IMR-90 (cell line): ENCODE measurements at regions not wholly inside any gene's neighbourhood (a gene's known extent, or its start where the extent isn't known, plus 50 kb on each side); places are given as distances from the start of the nearest gene placed in this dataset.

Source experiments
- ATAC-seq: fragments of 200-7000 bp; cut with Tn5 transposase; 2 replicates; pipeline ENCODE4 v1.9.1; 2020; ENCODE audit warnings: low read depth, mild to moderate bottlenecking, moderate library complexity
- BruUV-seq: library from RNA; stranded (reverse); fragments of 400-500 nt; replicated peaks from 2 replicates; lab custom pipeline; 2021; lab: Mats Ljungman, UMichigan
- CTCF ChIA-PET: fragments of 300-600 bp; formaldehyde crosslinking; extraction: SDS; loops from one replicate; lab custom pipeline; 2021; ENCODE audit warnings: antibody characterized with exemption; lab: Yijun Ruan, JAX
- POLR2A ChIA-PET: fragments of 300-600 bp; sonication (Branson Sonifier 250); formaldehyde crosslinking; loops from one replicate; lab custom pipeline; 2022; ENCODE audit warnings: antibody characterized with exemption; ENCODE audit not compliant: unreplicated experiment; lab: Charles Lee
- DNase-seq: peaks from one replicate; pipeline ENCODE4 v3.0.0; 2013
- H2AFZ ChIP-seq: replicated peaks from 2 replicates; pipeline ENCODE3; 2013; ENCODE audit warnings: low read length, mild to moderate bottlenecking; ENCODE audit not compliant: poor library complexity
- H2AK5ac ChIP-seq: 2 replicates; pipeline ENCODE4 v1.6.1; 2013; ENCODE audit warnings: low read depth, low read length, inconsistent platforms
- H2AK9ac ChIP-seq: replicated peaks from 2 replicates; pipeline ENCODE3; 2013; ENCODE audit warnings: mild to moderate bottlenecking, low read depth, low read length, moderate library complexity; ENCODE audit not compliant: poor library complexity
- H2BK120ac ChIP-seq: 2 replicates; pipeline ENCODE4 v1.6.1; 2013; ENCODE audit warnings: low read depth, low read length, inconsistent platforms
- H2BK15ac ChIP-seq: 3 replicates; pipeline ENCODE4 v1.6.1; 2013; ENCODE audit warnings: low read depth, low read length, inconsistent platforms
- H2BK20ac ChIP-seq: 2 replicates; pipeline ENCODE4 v1.6.1; 2013; ENCODE audit warnings: low read depth, mild to moderate bottlenecking, inconsistent platforms, low read length, moderate library complexity
- H2BK5ac ChIP-seq: 2 replicates; pipeline ENCODE4 v1.6.1; 2013; ENCODE audit warnings: mild to moderate bottlenecking, low read depth, low read length, inconsistent platforms; ENCODE audit not compliant: poor library complexity, severe bottlenecking
- H3K14ac ChIP-seq: replicated peaks from 2 replicates; pipeline ENCODE4 v1.6.1; 2013; ENCODE audit warnings: low read depth, low read length, inconsistent platforms
- H3K18ac ChIP-seq: 2 replicates; pipeline ENCODE4 v1.6.1; 2013; ENCODE audit warnings: low read depth, low read length, control low read depth
- H3K23ac ChIP-seq: 2 replicates; pipeline ENCODE4 v1.6.1; 2013; ENCODE audit warnings: low read depth, low read length, inconsistent platforms
- H3K27ac ChIP-seq: 2 replicates; pipeline ENCODE4 v1.5.1; 2013; ENCODE audit warnings: mild to moderate bottlenecking, control low read depth, low read length; ENCODE audit not compliant: insufficient read depth
- H3K27me3 ChIP-seq: 2 replicates; pipeline ENCODE4 v1.6.1; 2013; ENCODE audit warnings: low read length; ENCODE audit not compliant: control insufficient read depth, insufficient read depth
- H3K36me3 ChIP-seq: 2 replicates; pipeline ENCODE4 v1.6.1; 2013; ENCODE audit warnings: low read length, mixed read lengths; ENCODE audit not compliant: control insufficient read depth, insufficient read depth
- H3K4ac ChIP-seq: 2 replicates; pipeline ENCODE4 v1.6.1; 2013; ENCODE audit warnings: low read depth, low read length, inconsistent platforms
- H3K4me1 ChIP-seq: 2 replicates; pipeline ENCODE4 v1.6.1; 2013; ENCODE audit warnings: low read length, mixed read lengths; ENCODE audit not compliant: control insufficient read depth, insufficient read depth
- H3K4me2 ChIP-seq: 2 replicates; pipeline ENCODE4 v1.6.1; 2013; ENCODE audit warnings: low read depth, mild to moderate bottlenecking, control low read depth, low read length, moderate library complexity
- H3K4me3 ChIP-seq: 2 replicates; pipeline ENCODE4 v1.5.1; 2013; ENCODE audit warnings: low read depth, mild to moderate bottlenecking, control low read depth, low read length, moderate library complexity; ENCODE audit not compliant: insufficient read depth
- H3K56ac ChIP-seq: 2 replicates; pipeline ENCODE4 v1.6.1; 2013; ENCODE audit warnings: low read length, inconsistent platforms; ENCODE audit not compliant: insufficient read depth; ENCODE audit errors: extremely low read depth
- H3K79me1 ChIP-seq, 2 experiments: 2 replicates each; pipeline ENCODE4 v1.6.1; 2013; ENCODE audit warnings: low read length in 2 of 2, inconsistent platforms in 1 of 2, low read depth in 1 of 2
- H3K9ac ChIP-seq: 2 replicates; pipeline ENCODE4 v1.6.1; 2013; ENCODE audit warnings: low read depth, low read length, control low read depth
- H3K9me1 ChIP-seq: 2 replicates; pipeline ENCODE4 v1.6.1; 2013; ENCODE audit warnings: low read length, inconsistent platforms; ENCODE audit not compliant: insufficient read depth
- H3K9me3 ChIP-seq: 2 replicates; pipeline ENCODE4 v1.6.1; 2013; ENCODE audit warnings: low read length; ENCODE audit not compliant: control insufficient read depth, insufficient read depth
- H4K20me1 ChIP-seq: 2 replicates; pipeline ENCODE4 v1.6.1; 2013; ENCODE audit warnings: low read length, inconsistent platforms; ENCODE audit not compliant: insufficient read depth
- H4K5ac ChIP-seq: 2 replicates; pipeline ENCODE4 v1.6.1; 2013; ENCODE audit warnings: mild to moderate bottlenecking, low read depth, low read length, control low read depth
- H4K8ac ChIP-seq, 2 experiments: 2 replicates each; pipeline ENCODE4 v1.6.1; 2013; ENCODE audit warnings: low read depth in 2 of 2, low read length in 2 of 2, control low read depth in 1 of 2, inconsistent platforms in 1 of 2
- H4K91ac ChIP-seq: 2 replicates; pipeline ENCODE4 v1.6.1; 2013; ENCODE audit warnings: low read depth, low read length, inconsistent platforms; ENCODE audit not compliant: insufficient read depth
- BHLHE40 ChIP-seq: fragments of 150-350 bp; IDR thresholded peaks from 2 replicates; pipeline ENCODE4 v1.6.1; 2016; ENCODE audit warnings: mild to moderate bottlenecking, low read depth, low read length
- CHD1 ChIP-seq: IDR thresholded peaks from 2 replicates; pipeline ENCODE4 v1.6.1; 2012; ENCODE audit warnings: low read depth, low read length, improper control_type of control experiment
- FOS ChIP-seq: fragments of 150-350 bp; IDR thresholded peaks from 2 replicates; pipeline ENCODE4 v1.6.1; 2016; ENCODE audit warnings: low read depth, low read length
- MAFK ChIP-seq: IDR thresholded peaks from 2 replicates; pipeline ENCODE4 v1.6.1; 2012; ENCODE audit warnings: low read depth, low read length, improper control_type of control experiment
- MAZ ChIP-seq: IDR thresholded peaks from 2 replicates; pipeline ENCODE4 v1.6.1; 2012; ENCODE audit warnings: low read depth, mild to moderate bottlenecking, low read length, improper control_type of control experiment, moderate library complexity, borderline replicate concordance
- MXI1 ChIP-seq: IDR thresholded peaks from 2 replicates; pipeline ENCODE4 v1.6.1; 2012; ENCODE audit warnings: low read depth, mild to moderate bottlenecking, low read length, moderate library complexity, borderline replicate concordance
- NFE2L2 ChIP-seq: fragments of 150-350 bp; IDR thresholded peaks from 2 replicates; pipeline ENCODE4 v1.6.1; 2016; ENCODE audit warnings: low read depth, mild to moderate bottlenecking, low read length
- POLR2A ChIP-seq: IDR thresholded peaks from 2 replicates; pipeline ENCODE4 v1.6.1; 2012; ENCODE audit warnings: mild to moderate bottlenecking, low read depth, low read length
- RCOR1 ChIP-seq: IDR thresholded peaks from 2 replicates; pipeline ENCODE4 v1.6.1; 2012; ENCODE audit warnings: mild to moderate bottlenecking, low read length, improper control_type of control experiment; ENCODE audit not compliant: insufficient replicate concordance
- RFX5 ChIP-seq: IDR thresholded peaks from 2 replicates; pipeline ENCODE4 v1.8.0; 2012; ENCODE audit warnings: low read depth, mild to moderate bottlenecking, low read length, moderate library complexity
- WGBS, 2 experiments: methylation state at CpG; one replicate each; pipeline versions ENCODE4 v1.1.5 to v1.1.7; 2013; ENCODE audit warnings: missing lambda C conversion rate in 2 of 2; ENCODE audit not compliant: insufficient read length in 1 of 2; ENCODE audit errors: extremely low coverage in 2 of 2; 5-methylcytosine and 5-hydroxymethylcytosine counted together
- dilution Hi-C: fragments of 300-500 bp; cut with HindIII; formaldehyde crosslinking; loops from one replicate; pipeline ENCODE4 v1.14.3; 2018; ENCODE audit warnings: low sequenced_read_pairs; ENCODE audit not compliant: unreplicated experiment
- in situ Hi-C: fragments of 300-500 bp; cut with MboI; formaldehyde crosslinking; loops from 3 replicates; pipeline ENCODE4 v1.14.3; 2019; ENCODE audit warnings: low sequenced_read_pairs, inconsistent platforms, mixed read lengths
- intact Hi-C: fragments of 100-400 bp; cut with micrococcal nuclease; formaldehyde crosslinking; loops from 2 replicates; pipeline ENCODE4 v1.10.0; 2022
- TF ChIP-seq, protein P1 (sequence below): fragments of 150-350 bp; IDR thresholded peaks from 2 replicates; pipeline ENCODE4 v1.6.1; 2017; ENCODE audit warnings: mild to moderate bottlenecking, antibody characterized with exemption, low read length, low read depth

DNA sequence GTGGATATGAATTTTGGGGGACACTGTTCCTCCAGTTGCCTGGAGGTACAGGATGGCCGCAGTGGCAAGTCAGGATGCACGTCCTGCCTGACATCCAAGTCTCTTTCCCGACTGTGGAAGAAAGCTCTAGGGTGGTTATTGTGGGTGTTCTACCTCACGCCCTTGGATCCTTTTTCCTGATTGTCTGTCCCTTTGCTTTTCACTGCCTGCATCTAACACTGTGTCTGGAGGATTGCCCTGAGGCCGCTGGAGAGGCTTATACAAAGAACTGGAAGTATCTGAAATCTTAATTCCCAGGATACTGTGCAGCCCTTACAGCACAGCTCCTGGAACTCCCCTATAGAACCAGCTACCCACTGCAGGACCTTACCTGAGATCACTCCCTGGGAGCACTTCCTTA is 250.5 kb downstream of the TFCP2L1 start:
- intact Hi-C loops, result no loop called here

More for the DNA sequence above, 250.5 kb downstream of the TFCP2L1 start:
- no peak overlapping the region for H3K14ac ChIP-seq
- no peak overlapping the region for H3K4ac ChIP-seq
- no peak overlapping the region for H4K8ac ChIP-seq
- ATAC-seq, result no peak
- H3K18ac ChIP-seq, result no peak overlapping the region
- DNase-seq, result no peak
- H2AK9ac ChIP-seq, result no peak overlapping the region
- dilution Hi-C loops, result no loop called here
- no peaks in the 10 kb centered on the region for H3K79me1 ChIP-seq
- no peak overlapping the region for H4K91ac ChIP-seq
- TF ChIP-seq, protein P1, sequence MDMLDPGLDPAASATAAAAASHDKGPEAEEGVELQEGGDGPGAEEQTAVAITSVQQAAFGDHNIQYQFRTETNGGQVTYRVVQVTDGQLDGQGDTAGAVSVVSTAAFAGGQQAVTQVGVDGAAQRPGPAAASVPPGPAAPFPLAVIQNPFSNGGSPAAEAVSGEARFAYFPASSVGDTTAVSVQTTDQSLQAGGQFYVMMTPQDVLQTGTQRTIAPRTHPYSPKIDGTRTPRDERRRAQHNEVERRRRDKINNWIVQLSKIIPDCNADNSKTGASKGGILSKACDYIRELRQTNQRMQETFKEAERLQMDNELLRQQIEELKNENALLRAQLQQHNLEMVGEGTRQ, result no peak
- TF ChIP-seq MAFK (no peak), MAZ (no peak), CHD1 (no peak), FOS (no peak), NFE2L2 (no peak), BHLHE40 (no peak), RFX5 (no peak), MXI1 (no peak), POLR2A (no peak), RCOR1 (no peak)
- H3K4me3 ChIP-seq, result no peak overlapping the region
- H3K27me3 ChIP-seq, result peaks cover 89% of the 10 kb centered on the region
- no peak overlapping the region for H3K4me2 ChIP-seq
- 64% methylated on average over 3 of the region's 5 CpGs; no CpG with 5 or more reads in 1 of the 2 experiments for WGBS, 2 experiments
- no peak overlapping the region for H2AK5ac ChIP-seq
- ChIA-PET POLR2A (no interaction called here), CTCF (no interaction called here)
- no peak overlapping the region for H2AFZ ChIP-seq
- H3K9ac ChIP-seq, result no peak overlapping the region
- no peak overlapping the region for H2BK120ac ChIP-seq
- H3K36me3 ChIP-seq, result no peaks in the 10 kb centered on the region
- in situ Hi-C loops, result no loop called here
- H3K9me1 ChIP-seq, result no peaks in the 10 kb centered on the region
- H2BK20ac ChIP-seq, result no peak overlapping the region
- BruUV-seq, result no TSS peak
- H2BK5ac ChIP-seq, result no peak overlapping the region
- H3K27ac ChIP-seq, result no peak overlapping the region
- no peak overlapping the region for H3K23ac ChIP-seq
- no peak overlapping the region for H4K5ac ChIP-seq
- no peak overlapping the region for H2BK15ac ChIP-seq
- no peaks in the 10 kb centered on the region; the same call in 1 of the 2 replicates for H4K20me1 ChIP-seq
- no peaks in the 10 kb centered on the region for H3K4me1 ChIP-seq
- H3K56ac ChIP-seq, result no peak overlapping the region
- no peaks in the 10 kb centered on the region for H3K9me3 ChIP-seq
